PFSK-1 (cell line): ENCODE measurements at regions not wholly inside any gene's neighbourhood (a gene's known extent, or its start where the extent isn't known, plus 50 kb on each side); places are given as distances from the start of the nearest gene placed in this dataset.

Experiments used
- POLR2AphosphoS5 ChIP-seq: IDR thresholded peaks from 2 replicates; pipeline ENCODE4 v1.6.1; 2012; ENCODE audit warnings: low read depth, mild to moderate bottlenecking, control low read depth, low read length, moderate library complexity
- REST ChIP-seq, 2 experiments: IDR thresholded peaks; 2 replicates each; pipeline versions ENCODE4 v1.6.1 to v1.8.0; 2011 to 2012; ENCODE audit warnings: low read depth in 2 of 2, low read length in 2 of 2, control low read depth in 1 of 2, inconsistent platforms in 1 of 2, mild to moderate bottlenecking in 1 of 2, moderate library complexity in 1 of 2; ENCODE audit not compliant: insufficient read depth in 1 of 2

DNA sequence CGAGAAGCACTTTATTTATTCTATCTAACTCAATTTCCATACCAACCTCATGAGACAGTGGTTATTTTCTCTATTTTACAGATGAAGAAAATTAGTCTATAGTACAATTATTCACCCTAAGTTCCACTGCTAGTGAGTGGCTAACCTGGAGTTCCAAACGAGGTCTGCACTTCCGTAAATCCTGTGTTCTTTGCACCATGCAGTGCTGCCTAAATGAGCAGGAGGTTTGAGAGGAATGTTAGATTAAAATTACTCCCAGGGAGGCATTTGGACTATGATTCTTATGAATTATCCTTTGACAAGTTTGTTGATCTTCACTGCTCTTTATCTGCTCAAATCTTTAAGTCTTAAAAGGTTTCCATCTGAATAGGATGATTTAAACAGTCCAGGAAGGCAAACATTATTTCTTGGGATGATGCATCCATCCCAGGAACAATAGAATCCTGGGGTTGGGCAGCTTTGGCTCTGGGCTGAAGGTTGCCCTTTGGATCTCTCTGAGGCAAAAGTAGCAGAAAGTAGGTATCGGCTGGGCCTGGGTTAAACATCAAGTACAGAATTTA is 400.8 kb downstream of the REEP3 start:
- no peak for TF ChIP-seq REST (IDR thresholded peaks at IDR 0.05; ENCODE audit: insufficient read depth in 1 of 2, low read depth in 2 of 2, low read length in 2 of 2)
- no peak for TF ChIP-seq POLR2AphosphoS5
